Liver (tissue), 3 donors: ENCODE measurements at regions not wholly inside any gene's neighbourhood (a gene's known extent, or its start where the extent isn't known, plus 50 kb on each side); places are given as distances from the start of the nearest gene placed in this dataset.

ENCODE experiments used
- FOXA1 ChIP-seq: IDR thresholded peaks from 2 replicates; pipeline ENCODE4 v1.6.1; 2016; ENCODE audit warnings: antibody characterized with exemption
- JUND ChIP-seq, 2 donors: IDR thresholded peaks; 2 replicates each; pipeline ENCODE4 v1.6.1; 2016; ENCODE audit warnings: antibody characterized with exemption in 2 of 2
- REST ChIP-seq: IDR thresholded peaks from 2 replicates; pipeline ENCODE4 v1.6.1; 2016; ENCODE audit warnings: antibody characterized with exemption, mild to moderate bottlenecking
- YY1 ChIP-seq: IDR thresholded peaks from 2 replicates; pipeline ENCODE4 v1.6.1; 2016; ENCODE audit warnings: antibody characterized with exemption, mild to moderate bottlenecking
- TF ChIP-seq, protein P1 (sequence below): fragments of 150-350 bp; IDR thresholded peaks from 2 replicates; pipeline ENCODE4 v1.5.1; 2017; ENCODE audit warnings: improper control_type of control experiment, low read depth, low read length; ENCODE audit not compliant: missing input control
- TF ChIP-seq, protein P2 (sequence below): IDR thresholded peaks from 2 replicates; pipeline ENCODE4 v1.6.1; 2016; ENCODE audit warnings: antibody characterized with exemption
- donor health status: healthy.
- donor health status: healthy.

DNA sequence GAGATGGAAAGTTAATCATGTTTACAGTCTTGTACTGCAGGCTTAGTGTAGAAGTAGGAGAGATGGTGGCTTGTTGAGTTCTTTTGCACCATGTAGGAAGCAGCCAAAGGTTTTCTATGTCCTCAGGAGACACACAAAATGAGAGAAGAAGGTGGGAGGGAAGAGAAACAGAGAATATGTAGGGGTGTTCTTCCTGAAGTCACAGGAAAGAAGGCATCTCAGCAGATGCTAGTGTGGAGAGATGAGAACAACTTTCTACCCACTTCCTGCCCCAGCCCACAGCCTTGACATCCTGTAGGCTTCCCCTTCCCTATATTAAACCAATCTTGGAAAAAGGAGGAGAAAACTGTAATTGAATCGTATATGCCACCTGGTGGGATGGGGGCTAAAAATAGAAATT lies 217.0 kb downstream of the S1PR1 start:
- TF ChIP-seq, protein P1, sequence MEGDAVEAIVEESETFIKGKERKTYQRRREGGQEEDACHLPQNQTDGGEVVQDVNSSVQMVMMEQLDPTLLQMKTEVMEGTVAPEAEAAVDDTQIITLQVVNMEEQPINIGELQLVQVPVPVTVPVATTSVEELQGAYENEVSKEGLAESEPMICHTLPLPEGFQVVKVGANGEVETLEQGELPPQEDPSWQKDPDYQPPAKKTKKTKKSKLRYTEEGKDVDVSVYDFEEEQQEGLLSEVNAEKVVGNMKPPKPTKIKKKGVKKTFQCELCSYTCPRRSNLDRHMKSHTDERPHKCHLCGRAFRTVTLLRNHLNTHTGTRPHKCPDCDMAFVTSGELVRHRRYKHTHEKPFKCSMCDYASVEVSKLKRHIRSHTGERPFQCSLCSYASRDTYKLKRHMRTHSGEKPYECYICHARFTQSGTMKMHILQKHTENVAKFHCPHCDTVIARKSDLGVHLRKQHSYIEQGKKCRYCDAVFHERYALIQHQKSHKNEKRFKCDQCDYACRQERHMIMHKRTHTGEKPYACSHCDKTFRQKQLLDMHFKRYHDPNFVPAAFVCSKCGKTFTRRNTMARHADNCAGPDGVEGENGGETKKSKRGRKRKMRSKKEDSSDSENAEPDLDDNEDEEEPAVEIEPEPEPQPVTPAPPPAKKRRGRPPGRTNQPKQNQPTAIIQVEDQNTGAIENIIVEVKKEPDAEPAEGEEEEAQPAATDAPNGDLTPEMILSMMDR: no peak
- TF ChIP-seq JUND (IDR thresholded peaks at IDR 0.05): no peak
- TF ChIP-seq YY1: no peak
- no peak for TF ChIP-seq REST
- no peak for TF ChIP-seq FOXA1
- TF ChIP-seq, protein P2, sequence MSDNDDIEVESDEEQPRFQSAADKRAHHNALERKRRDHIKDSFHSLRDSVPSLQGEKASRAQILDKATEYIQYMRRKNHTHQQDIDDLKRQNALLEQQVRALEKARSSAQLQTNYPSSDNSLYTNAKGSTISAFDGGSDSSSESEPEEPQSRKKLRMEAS: no peak
